GM21529 (cell line): ENCODE measurements at regions not wholly inside any gene's neighbourhood (a gene's known extent, or its start where the extent isn't known, plus 50 kb on each side); places are given as distances from the start of the nearest gene placed in this dataset.

Experiments used
- ATAC-seq: cut with Tn5 transposase; IDR thresholded peaks from one replicate; pipeline ENCODE4 v1.9.1; 2021; ENCODE audit not compliant: unreplicated experiment

GRCh38 chr4:18840481-18840880, 818.9 kb upstream of the LCORL start:
- ATAC-seq: no peak

GRCh38 chr4:18816228-18816895, 794.8 kb upstream of the LCORL start:
- no peak for ATAC-seq

DNA sequence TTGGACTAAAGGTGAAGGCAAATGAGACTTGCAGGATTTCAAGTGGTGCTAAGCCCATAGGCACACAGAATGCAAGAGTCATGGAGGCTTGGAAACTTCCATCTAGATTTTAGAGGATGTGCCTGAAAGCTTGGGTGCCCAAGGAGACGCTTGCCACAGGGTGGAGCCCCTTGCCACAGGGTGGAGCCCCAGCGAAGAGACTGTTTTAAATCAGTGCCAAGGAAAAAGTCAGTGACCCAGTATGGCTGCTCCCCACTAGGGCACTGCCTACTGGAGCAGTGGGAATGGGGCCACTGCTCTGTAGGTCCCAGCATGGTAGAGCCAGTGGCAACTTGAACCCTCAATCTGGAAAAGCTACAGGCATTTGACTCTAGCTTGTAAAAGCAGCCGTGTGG, 794.2 kb upstream of the LCORL start:
- ATAC-seq: no peak

GRCh38 chr4:18815081-18815778, 793.7 kb upstream of the LCORL start:
- no peak for ATAC-seq

- ATAC-seq: no peak
These were observed 792.2 kb upstream of the LCORL start for GRCh38 chr4:18813771-18814170.

GRCh38 chr4:18813055-18813454, 791.5 kb upstream of the LCORL start:
- ATAC-seq: no peak

DNA sequence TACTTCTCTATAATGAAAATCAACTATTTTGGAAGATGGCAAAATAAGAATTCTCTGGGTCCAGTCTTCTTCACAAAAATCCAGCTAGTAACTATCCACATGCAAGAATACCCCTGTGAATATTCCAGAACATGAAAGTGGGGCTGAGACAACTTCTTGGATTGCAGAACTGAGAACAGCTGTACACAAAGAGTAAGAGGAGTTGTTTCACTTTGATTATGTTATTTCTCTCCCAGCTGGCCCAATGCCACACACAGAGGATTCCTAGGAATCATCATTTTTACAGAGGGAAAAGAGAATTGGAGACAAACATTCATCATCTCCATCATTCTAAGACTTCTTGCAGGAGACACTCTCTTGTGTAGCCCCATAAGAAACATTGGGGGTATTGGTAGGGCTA, 782.2 kb upstream of the LCORL start:
- no peak for ATAC-seq

- ATAC-seq: no peak
These were observed 776.6 kb upstream of the LCORL start for GRCh38 chr4:18798123-18798522.

- ATAC-seq: no peak
These were observed 774.2 kb upstream of the LCORL start for GRCh38 chr4:18795794-18796193.

GRCh38 chr4:18777190-18777930, 755.8 kb upstream of the LCORL start:
- no peak for ATAC-seq

DNA sequence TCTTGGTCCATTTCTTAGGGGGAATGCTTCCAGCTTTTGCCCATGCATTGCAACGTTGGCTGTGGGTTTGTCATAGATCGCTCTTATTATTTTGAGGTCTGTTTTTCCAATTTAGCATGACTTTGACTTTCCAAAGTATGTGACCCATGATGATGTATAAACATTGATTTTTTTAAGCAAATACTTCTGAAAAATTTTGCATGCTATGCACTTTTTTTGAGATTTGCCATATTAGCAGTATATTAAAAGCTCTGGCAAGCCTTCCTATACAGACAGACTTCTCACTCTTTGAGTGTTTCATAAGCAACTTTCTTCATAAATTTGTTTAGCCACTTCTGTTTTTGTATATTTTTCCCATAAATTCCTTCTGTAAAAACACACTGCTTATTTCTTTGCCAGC, 746.4 kb upstream of the LCORL start:
- no peak for ATAC-seq

DNA sequence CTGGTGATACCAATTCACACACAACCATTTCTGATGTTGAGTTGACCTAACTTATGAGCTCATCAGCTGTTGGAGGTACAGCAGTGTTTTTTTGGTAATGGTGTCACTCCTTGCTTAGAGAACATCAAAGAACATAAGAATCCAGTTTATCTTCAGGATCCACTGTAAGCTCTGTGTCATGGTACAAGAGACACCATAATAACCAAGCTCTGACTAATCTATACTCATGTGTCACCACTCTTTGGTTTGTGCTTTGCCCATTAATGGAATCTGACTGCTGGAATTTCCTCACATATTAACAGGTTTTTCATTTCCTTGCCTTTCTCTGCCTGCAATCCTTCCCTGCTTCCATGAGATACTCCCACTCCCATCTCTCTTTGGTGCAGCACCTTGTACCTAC, 735.1 kb upstream of the LCORL start:
- ATAC-seq: no peak

DNA sequence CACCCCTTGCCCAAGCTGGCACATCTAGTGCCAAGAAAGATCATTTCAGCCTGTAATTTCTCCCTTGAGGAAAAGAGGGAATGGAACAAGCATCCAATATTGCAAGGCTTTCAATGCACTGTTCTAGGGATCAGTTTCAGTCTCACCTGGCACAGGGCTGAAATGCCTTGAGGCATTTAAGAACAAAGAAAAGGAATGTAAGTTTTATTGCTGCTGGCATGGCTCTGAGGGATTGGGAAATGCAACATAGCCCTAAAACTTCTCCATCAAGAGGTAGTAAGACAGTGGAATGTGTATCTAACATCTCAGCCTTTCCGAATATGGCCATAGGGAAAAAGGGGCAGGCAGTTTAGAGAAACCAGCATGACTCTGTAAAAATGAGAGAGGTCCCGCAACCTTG, 732.6 kb upstream of the LCORL start:
- no peak for ATAC-seq

DNA sequence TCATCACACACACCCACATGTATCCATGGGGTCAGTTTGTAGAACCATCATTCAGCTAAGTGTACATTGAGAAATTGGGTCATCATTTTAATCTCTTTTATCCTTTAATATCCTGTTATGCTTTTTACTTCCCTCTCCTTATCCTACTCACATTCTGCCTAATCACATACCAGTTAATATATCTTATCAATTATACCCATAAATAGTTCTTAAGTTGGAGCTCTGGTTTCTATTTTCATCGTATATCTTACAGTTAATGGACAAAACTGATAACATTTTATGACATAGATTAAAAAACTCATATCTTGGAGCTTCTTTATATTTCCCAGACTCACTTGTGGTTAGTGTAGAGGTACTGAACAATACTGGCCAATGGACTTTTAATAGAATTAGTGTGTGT, 729.5 kb upstream of the LCORL start:
- no peak for ATAC-seq

- no peak for ATAC-seq
These were observed 727.8 kb upstream of the LCORL start for GRCh38 chr4:18749391-18749790.

- ATAC-seq: no peak
These were observed 715.0 kb upstream of the LCORL start for GRCh38 chr4:18736551-18736950.

DNA sequence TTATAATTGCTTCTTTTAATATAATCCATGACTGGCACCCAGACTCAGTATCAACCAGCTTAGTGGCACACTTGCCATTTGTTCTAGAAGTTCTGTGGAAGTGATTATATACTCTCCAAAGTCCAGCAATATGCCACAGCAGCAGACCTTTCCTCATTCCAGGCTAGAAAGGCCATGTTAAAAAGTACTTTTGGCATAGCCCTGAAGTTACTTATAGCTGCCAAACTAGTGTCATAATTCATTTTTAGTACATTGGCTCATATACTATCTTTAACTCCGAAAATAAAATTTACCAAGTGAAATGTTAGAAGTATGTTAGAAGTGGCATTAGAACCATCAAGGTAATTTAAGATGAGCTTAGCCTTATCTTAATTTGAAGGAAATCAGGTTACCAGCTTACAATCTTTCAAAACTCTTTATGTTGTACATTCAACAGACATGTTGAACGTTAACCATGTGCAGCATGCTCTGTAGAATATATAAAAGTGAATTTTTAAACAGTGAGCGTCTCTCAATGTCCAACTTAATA, 714.2 kb upstream of the LCORL start:
- ATAC-seq: no peak

GRCh38 chr4:18734405-18734804, 712.9 kb upstream of the LCORL start:
- ATAC-seq: no peak

DNA sequence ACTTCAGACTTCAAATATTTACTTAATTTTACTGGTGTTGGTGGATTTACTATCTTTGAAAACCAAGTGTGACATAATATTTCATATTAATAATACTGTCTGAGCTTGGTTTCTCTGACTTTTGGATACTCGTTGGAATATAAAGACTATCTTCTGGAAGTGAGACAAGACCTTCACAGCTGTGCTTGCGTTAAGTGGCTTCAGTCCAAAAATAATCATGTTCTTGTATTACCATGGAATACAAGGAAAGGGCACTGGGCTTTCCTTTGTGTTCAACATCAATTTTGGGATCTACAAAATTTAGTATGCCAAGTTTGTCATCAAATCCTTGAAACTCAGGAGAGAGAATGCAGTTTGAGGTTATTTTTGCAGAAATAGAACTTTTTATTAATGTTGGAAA, 712.4 kb upstream of the LCORL start:
- no peak for ATAC-seq

GRCh38 chr4:18722748-18723191, 701.2 kb upstream of the LCORL start:
- no peak for ATAC-seq

DNA sequence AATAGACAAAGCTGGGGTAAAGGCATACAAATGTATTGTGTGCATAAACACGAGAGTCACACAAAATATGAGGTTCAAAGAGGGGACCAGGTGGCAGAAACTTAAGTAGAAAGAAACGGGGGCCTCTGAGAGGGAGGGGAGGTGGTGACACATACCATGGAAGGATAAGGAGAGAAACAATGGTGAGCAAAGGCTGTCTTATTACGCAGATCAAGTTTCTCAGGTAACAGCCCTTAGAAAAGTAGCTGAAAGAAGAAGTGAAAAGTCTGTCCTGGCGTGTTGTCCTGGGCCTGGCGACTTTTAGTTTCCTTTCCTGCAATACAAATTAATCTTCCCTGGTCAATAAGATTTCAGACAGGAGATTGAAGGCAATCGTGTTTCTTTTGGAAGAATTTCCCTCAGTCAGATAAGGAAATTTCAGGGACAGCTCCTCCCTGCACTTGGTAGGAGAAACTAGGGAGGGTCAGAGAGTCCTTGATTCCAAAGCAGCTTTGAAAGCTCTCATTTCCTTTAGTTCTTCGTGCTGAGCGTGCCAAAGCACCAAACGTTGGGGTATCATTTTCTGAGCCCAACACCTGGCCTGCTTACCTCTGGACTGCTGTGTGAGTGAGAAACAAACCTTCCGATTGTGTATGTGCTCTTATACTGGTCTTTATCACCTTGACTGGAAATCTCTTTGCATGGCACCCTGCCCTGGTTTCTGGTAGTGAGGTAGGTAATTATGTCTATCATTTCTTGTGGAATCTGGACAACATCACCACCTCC, 676.7 kb upstream of the LCORL start:
- no peak for ATAC-seq
